ENCODE measurements at regions not wholly inside any gene's neighbourhood (a gene's known extent, or its start where the extent isn't known, plus 50 kb on each side); places are given as distances from the start of the nearest gene placed in this dataset.
A peak's percentile ranks its signal among the peaks of the same experiment; 100 is the strongest.

DNA sequence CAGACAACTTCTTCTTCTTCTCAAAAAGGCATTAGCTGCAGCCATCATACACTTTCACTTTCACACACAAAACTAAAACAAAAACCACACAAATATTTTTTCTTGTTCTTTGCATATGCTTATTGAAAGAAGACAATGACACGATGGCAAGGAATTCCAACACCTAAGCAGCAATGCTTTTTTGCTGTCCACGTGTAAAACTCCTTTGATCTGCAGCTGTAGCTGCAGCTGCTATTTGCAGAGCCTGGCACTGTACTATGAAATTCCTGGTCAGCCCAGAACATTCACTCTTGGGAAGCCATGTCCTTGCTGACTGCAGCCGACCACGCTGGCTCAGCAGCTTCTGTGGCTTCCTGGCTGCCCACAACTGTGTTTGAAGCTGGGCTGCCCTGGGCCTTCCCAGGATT lies 316.2 kb downstream of the CDH2 start:
- intact Hi-C loops (cut with micrococcal nuclease), result no loop called here

More for the DNA sequence above, 316.2 kb downstream of the CDH2 start:
- no TSS peak for BruUV-seq (replicated peaks)
- TF ChIP-seq GATA2 (IDR thresholded peaks at IDR 0.05; ENCODE audit: insufficient read depth, insufficient read length, low read depth, low read length) (no peak), JUN (IDR thresholded peaks at IDR 0.05; ENCODE audit: borderline replicate concordance, insufficient read depth, insufficient read length, low read depth) (no peak), FOS (IDR thresholded peaks at IDR 0.05; ENCODE audit: borderline replicate concordance, insufficient read depth, low read length) (no peak), MYC (IDR thresholded peaks at IDR 0.05; ENCODE audit: low read depth, low read length) (no peak), POLR2A (IDR thresholded peaks at IDR 0.05; ENCODE audit: low read depth, low read length) (no peak), POLR2AphosphoS5 (IDR thresholded peaks at IDR 0.05; ENCODE audit: insufficient read depth, low read depth, low read length) (no peak), EZH2 (IDR thresholded peaks at IDR 0.05; ENCODE audit: borderline replicate concordance, low read depth, low read length, severe bottlenecking) (no peak)
- TF ChIP-seq, protein P1, sequence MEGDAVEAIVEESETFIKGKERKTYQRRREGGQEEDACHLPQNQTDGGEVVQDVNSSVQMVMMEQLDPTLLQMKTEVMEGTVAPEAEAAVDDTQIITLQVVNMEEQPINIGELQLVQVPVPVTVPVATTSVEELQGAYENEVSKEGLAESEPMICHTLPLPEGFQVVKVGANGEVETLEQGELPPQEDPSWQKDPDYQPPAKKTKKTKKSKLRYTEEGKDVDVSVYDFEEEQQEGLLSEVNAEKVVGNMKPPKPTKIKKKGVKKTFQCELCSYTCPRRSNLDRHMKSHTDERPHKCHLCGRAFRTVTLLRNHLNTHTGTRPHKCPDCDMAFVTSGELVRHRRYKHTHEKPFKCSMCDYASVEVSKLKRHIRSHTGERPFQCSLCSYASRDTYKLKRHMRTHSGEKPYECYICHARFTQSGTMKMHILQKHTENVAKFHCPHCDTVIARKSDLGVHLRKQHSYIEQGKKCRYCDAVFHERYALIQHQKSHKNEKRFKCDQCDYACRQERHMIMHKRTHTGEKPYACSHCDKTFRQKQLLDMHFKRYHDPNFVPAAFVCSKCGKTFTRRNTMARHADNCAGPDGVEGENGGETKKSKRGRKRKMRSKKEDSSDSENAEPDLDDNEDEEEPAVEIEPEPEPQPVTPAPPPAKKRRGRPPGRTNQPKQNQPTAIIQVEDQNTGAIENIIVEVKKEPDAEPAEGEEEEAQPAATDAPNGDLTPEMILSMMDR (IDR thresholded peaks at IDR 0.05; ENCODE audit: extremely low read depth in 1 of 2, insufficient read depth in 1 of 2, low read depth in 1 of 2, low read length in 2 of 2), result no peak
- TF ChIP-seq, protein P2, sequence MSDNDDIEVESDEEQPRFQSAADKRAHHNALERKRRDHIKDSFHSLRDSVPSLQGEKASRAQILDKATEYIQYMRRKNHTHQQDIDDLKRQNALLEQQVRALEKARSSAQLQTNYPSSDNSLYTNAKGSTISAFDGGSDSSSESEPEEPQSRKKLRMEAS (IDR thresholded peaks at IDR 0.05; ENCODE audit: insufficient read depth, insufficient read length), result no peak
- Histone ChIP-seq H3K4me1 (ENCODE audit: control insufficient read depth, extremely low read depth, insufficient read depth, low read length) (no peaks in the 10 kb centered on the region), H3K79me2 (ENCODE audit: control insufficient read depth, insufficient read depth, low read length) (no peaks in the 10 kb centered on the region), H3K9ac (replicated peaks; ENCODE audit: extremely low read depth, insufficient read depth, low read length) (no peak overlapping the region), H4K20me1 (replicated peaks; ENCODE audit: control insufficient read depth, extremely low read depth, insufficient read depth, low read length) (no peaks in the 10 kb centered on the region), H3K4me3 (replicated peaks in 1 of 3; ENCODE audit: insufficient read depth in 1 of 3, low read depth in 1 of 3, low read length in 3 of 3) (no peak overlapping the region), H3K9me3 (replicated peaks; ENCODE audit: control insufficient read depth, insufficient read depth, low read length) (no peaks in the 10 kb centered on the region), H2AFZ (ENCODE audit: low read depth, low read length) (no peak overlapping the region), H3K36me3 (ENCODE audit: control insufficient read depth in 2 of 2, extremely low read depth in 1 of 2, insufficient read depth in 2 of 2, low read length in 2 of 2) (no peaks in the 10 kb centered on the region), H3K9me1 (replicated peaks; ENCODE audit: control insufficient read depth, extremely low read depth, insufficient read depth, low read length) (no peaks in the 10 kb centered on the region), H3K27ac (ENCODE audit: insufficient read depth, low read depth, low read length) (no peak overlapping the region), H3K4me2 (ENCODE audit: insufficient read depth, low read length) (no peak overlapping the region), H3K27me3 (ENCODE audit: control insufficient read depth in 2 of 2, insufficient read depth in 2 of 2, low read length in 2 of 2) (no peaks in the 10 kb centered on the region)
- ChIA-PET POLR2A (no interaction called here), CTCF (interaction anchor here (1.7 kb wide), 1 partner anchor 14 kb away, joined by 5 read pairs; no protein-coding TSS in a partner anchor)
- dilution Hi-C loops (cut with MboI; ENCODE audit: extremely low pct_ligation_motif_present, low sequenced_read_pairs), result no loop called here
- FAIRE-seq (peak; percentile 18), DNase-seq (ENCODE audit: low read depth, low spot score) (no peak)
